Urothelium cell line (cell line): ENCODE measurements at regions not wholly inside any gene's neighbourhood (a gene's known extent, or its start where the extent isn't known, plus 50 kb on each side); places are given as distances from the start of the nearest gene placed in this dataset.

Source experiments
- DNase-seq: peaks from one replicate; pipeline ENCODE4 v3.0.0; 2011; ENCODE audit warnings: low spot score, mixed read lengths
- FAIRE-seq: peaks from 2 replicates; lab custom pipeline; 2011; peaks lifted over from hg19 to GRCh38; lab: Jason Lieb, UNC

DNA sequence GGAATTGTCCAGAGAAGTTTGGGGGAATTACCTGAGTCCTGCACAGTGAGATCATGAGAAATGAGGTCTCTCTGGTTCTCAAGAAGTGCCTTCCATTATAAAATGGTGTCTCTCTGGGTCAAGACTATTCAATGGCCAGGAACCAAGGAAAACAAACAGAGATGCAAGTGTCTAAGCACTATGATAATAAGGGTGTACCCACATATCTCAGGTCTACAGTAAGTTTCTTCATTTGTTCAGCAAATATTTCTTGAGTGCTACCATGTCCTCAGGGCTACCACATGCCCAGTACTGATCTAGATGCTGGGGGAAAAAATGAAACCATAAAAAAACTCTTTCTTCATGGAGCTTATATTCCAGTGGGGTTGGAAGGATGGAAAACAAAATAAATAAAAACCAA lies 170.0 kb downstream of the ACKR3 start:
- no peak for DNase-seq
- no peak for FAIRE-seq

DNA sequence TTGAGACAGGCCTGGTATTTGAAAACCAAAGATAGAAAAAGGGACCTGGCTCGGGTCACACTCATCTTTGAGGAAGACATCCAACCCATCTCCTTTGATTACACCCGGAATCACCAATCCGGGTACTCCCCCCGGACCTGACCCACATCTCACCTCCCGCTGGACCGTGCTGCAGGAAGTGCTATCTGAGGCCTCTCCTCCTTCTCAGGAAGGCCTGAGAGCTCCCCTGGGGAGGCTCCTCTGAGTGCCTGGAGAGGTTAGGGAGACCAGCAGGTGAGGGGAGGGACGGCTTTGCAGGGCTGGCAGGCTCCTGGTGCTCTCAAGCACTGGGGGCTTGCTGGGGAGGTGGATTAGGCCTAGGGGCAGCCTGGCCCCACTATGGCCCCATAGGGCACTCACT lies 170.9 kb downstream of the ACKR3 start:
- no peak for FAIRE-seq
- no peak for DNase-seq

GRCh38 chr2:236743039-236743920 lies 173.7 kb downstream of the ACKR3 start:
- DNase-seq (peak; percentile 52), FAIRE-seq (peak; percentile 61)

DNA sequence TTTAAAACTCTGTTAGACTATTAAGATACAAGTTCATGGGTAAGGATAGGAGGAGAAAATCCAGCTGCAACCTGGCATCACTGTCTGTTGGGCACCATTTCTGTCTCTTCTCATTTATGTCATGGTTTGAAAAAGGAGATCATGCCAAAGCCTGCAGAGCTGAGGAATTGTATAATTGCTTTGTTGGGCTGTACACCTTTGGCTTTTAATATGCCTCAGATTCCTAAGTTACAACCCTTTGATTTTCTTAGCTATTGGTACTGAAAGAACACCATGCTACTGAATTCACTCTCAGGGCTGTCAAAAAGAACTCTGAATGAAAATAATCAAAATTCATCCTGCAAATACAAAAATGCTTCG lies 174.3 kb downstream of the ACKR3 start:
- FAIRE-seq (no peak), DNase-seq (no peak)

GRCh38 chr2:236744281-236744705 lies 174.7 kb downstream of the ACKR3 start:
- peak; percentile 76 for DNase-seq

DNA sequence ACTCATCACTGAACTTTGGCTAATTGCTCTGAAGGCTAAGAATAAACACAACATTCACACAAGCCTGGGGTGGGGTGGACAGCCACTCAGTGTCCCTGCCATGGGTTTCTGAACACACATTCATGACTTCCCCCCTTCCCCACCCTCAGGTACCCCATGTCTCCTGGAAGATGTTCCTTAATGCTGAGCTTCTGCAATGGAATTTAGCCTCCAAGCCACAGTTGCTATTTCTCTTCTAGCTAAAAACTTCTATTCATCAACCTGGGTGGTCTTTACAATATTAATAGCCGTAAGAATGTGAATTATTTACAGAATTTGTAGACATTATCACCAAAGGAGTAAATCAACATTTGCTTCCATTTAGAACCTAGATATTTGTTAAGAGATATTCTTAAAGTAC lies 175.1 kb downstream of the ACKR3 start:
- DNase-seq (peak; percentile 22), FAIRE-seq (no peak)

More at GRCh38 chr2:236744281-236744705, 174.7 kb downstream of the ACKR3 start:
- FAIRE-seq, result peak; percentile 85

DNA sequence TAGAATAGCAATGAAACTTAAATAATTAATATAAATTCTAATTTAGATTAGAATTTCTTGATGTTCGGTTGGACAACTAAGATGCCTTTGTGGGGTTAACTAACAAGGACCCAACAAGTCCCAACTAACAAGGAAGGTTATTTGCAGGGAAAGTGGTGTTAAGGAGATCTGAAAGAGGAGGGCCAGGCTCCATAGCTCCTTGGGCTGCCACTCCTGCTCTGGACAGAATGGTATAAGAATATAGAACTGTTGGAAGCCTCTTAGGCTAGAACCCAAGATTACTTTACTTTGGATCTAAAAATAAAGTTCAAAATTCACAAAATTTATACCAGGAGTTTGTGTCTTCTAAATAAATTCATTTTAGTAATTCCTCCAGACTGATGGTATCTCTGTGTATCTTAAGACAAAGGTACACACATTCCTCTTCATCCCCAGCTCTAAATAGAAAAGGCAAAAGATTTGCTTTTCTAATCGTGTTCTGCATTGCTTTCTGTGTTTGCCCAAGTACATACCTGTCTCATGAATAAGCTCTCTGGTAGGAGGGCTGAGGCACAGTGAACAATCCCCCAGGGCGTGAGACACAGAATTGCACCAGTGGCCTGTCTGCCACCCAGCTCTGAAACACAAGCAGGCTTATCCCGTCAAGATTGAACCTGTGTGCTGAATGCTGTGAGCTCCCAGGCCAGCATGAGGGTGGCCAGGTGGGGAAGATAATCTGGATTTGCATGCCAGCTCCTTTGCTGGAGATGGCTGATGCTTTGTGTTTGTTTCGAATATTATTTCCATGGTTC lies 176.0 kb downstream of the ACKR3 start:
- FAIRE-seq (peak; percentile 92), DNase-seq (peak; percentile 83)

DNA sequence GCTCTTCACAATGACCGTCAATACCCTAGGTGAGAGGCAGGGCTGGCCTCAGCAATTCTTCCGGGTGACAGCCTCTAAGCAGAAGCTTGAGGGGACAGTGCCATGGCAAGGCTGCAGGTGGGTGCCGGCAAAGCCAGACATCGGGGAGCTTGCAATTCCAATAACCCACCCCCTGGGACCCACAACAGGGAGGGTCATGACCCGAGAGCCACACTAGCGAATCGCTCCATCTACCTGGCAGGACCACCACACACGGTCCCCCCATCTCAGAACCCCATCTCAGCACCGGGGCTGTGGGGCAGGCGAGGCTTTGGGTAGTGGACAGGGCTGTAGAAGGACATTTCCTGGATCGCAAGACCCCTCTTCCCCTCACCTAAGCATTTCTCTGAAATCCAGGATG lies 177.2 kb downstream of the ACKR3 start:
- FAIRE-seq (no peak), DNase-seq (no peak)

DNA sequence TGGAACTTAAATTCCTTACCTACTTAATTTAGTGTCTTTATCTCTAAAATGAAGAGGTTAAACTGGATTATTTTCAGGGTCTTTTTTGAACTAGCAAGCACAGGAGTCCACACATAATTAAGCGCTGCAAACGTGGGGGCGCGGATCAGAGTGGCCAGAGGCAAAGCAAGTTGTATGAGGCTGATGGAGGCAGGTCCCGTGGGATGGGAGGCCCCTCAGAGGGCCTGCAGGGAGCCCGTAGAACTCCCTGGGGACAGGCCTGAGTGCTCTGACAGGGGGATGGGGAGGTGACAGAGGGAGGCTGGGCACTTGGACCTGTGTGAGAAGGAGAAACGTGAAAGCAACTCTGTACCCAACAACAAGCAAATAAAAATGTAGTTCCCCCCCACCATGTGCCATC lies 177.8 kb downstream of the ACKR3 start:
- FAIRE-seq (no peak), DNase-seq (no peak)

DNA sequence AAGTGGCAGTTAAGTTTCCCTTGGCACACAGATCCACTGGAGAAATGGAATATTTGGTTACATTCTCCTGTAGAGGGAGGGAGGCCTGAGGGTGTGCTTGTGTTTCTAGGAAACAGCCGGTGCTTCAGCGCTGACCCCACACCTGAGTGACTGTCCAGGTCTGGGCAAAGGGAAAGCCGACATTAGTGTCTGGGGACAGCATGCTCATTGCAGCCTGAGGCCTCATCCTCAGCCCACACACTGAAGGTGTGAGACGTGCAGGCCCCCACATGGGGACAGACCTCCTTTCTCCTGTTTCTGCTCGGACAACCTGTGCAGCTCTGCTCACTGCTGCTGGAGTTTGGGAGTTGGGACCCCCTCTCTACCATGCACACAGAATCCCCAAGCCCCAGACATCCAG lies 178.3 kb downstream of the ACKR3 start:
- no peak for DNase-seq
- no peak for FAIRE-seq

DNA sequence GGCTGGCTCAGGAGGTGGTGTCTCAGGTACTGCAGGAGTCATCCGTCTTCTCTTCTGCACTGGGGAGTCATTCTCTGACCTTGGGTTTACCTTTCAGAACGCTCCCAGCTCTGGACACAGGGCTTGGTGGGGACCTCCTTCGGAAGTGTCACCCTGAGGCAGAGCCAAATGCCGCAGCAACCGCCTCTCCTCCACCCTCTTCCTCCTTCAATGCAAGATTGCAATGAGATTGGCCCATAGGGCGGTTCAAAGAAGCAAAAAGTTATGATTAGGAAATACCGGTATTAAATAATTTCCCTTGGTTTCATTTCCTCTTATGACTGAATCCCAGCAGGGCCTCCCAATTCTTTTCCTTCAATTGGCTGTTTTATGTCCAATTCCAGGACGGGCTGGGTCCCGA lies 178.8 kb downstream of the ACKR3 start:
- DNase-seq, result no peak
- no peak for FAIRE-seq

- no peak for FAIRE-seq
- no peak for DNase-seq
These were observed 179.2 kb downstream of the ACKR3 start for GRCh38 chr2:236748801-236749200.

- peak; percentile 58 for DNase-seq
- peak; percentile 30 for FAIRE-seq
These were observed 179.7 kb downstream of the ACKR3 start for GRCh38 chr2:236749346-236749745.

GRCh38 chr2:236752096-236752495 lies 182.5 kb downstream of the ACKR3 start:
- FAIRE-seq, result no peak

DNA sequence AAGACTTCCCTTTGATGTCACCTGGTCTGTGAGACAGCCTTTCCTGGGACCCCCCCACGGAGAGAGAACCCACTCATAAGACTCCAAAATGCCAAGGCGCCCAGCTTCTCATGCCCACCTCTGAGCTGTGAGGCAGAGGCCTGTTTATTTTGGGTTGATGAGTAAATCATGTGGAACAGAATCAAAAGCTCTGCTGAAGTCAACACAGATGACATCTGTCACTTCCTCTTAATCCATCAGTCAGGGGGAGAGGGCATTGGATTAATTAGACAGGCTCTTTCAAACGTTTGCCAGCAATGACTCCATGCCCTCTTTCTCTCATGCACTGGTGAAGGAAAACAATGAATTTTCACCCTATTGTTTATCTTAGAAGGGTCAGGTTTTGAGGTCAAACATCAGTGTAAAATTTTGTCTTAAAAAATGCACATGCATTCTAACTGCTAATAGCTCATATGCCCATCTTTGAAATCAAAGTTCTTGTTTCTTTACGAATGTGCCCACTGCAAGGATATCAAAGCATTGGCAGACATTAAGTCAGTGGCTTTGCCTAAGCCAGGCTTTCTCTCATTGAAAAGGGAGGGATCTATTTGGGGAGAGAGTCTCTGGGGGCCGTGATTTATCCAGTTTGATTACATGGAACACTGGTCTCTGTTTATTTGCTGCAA lies 184.1 kb downstream of the ACKR3 start:
- FAIRE-seq, result no peak

More at GRCh38 chr2:236752096-236752495, 182.5 kb downstream of the ACKR3 start:
- no peak for DNase-seq

GRCh38 chr2:236754271-236754944 lies 184.8 kb downstream of the ACKR3 start:
- DNase-seq (no peak), FAIRE-seq (no peak)

More for the DNA sequence above, 184.1 kb downstream of the ACKR3 start:
- DNase-seq, result no peak

GRCh38 chr2:236755278-236755840 lies 185.7 kb downstream of the ACKR3 start:
- no peak for DNase-seq
- FAIRE-seq, result no peak

GRCh38 chr2:236758406-236758805 lies 188.8 kb downstream of the ACKR3 start:
- FAIRE-seq (no peak), DNase-seq (no peak)

DNA sequence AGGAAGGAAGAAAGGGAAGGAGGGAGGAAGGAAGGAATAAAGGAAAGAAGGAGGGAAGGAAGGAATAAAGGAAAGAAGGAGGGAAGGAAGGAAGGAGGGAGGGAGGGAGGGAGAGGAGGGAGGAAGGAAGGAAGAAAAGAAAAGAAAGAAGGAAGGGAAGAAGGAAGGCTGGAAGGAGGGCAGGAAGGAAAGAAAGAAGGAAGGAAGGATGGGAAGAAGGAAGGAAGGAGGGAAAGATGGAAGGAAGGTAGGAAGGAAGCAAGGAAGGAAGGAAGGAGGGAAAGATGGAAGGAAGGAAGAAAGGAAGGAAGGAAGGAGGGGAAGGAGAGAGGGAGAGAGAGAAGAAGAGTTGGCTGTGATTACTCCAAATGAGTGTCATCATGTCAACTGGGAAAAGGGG lies 190.6 kb downstream of the ACKR3 start:
- DNase-seq (no peak), FAIRE-seq (no peak)

- no peak for DNase-seq
- FAIRE-seq, result no peak
These were observed 191.7 kb downstream of the ACKR3 start for GRCh38 chr2:236761358-236761757.
